Activated B cell treated with CpG ODN at 0.5 μM for 24 hours (primary cell): ENCODE measurements at regions not wholly inside any gene's neighbourhood (a gene's known extent, or its start where the extent isn't known, plus 50 kb on each side); places are given as distances from the start of the nearest gene placed in this dataset.

ENCODE experiments used
- ATAC-seq: fragments of 200-7000 bp; cut with Tn5 transposase; one replicate; pipeline ENCODE4 v1.10.0; 2021; ENCODE audit warnings: low read depth, mild to moderate bottlenecking, moderate library complexity
- CTCF ChIA-PET: fragments of 350-600 bp; sonication (Branson Sonifier 250); formaldehyde crosslinking; loops from one replicate; lab custom pipeline; 2021; ENCODE audit warnings: antibody characterized with exemption; lab: Charles Lee
- POLR2A ChIA-PET: fragments of 350-600 bp; sonication (Branson Sonifier 250); formaldehyde crosslinking; loops from one replicate; lab custom pipeline; 2021; ENCODE audit warnings: antibody characterized with exemption; lab: Charles Lee
- DNase-seq: peaks from one replicate; pipeline ENCODE4 v3.0.0; 2022
- H3K27ac Mint-ChIP-seq: one replicate; pipeline ENCODE4 v1.8.0; 2020; ENCODE audit warnings: mixed read lengths
- H3K27me3 Mint-ChIP-seq: one replicate; pipeline ENCODE4 v1.8.0; 2021; ENCODE audit warnings: mixed read lengths
- H3K36me3 Mint-ChIP-seq: one replicate; pipeline ENCODE4 v1.8.0; 2021; ENCODE audit warnings: low read depth, mixed read lengths
- H3K4me1 Mint-ChIP-seq: one replicate; pipeline ENCODE4 v1.8.0; 2021; ENCODE audit warnings: mixed read lengths
- H3K4me3 Mint-ChIP-seq: one replicate; pipeline ENCODE4 v1.8.0; 2020; ENCODE audit warnings: mild to moderate bottlenecking, mixed read lengths
- H3K9me3 Mint-ChIP-seq: one replicate; pipeline ENCODE4 v1.8.0; 2020; ENCODE audit warnings: mixed read lengths
- CTCF ChIP-seq: fragments of 200-600 bp; IDR thresholded peaks from one replicate; pipeline ENCODE4 v1.8.0; 2022; ENCODE audit warnings: antibody characterized with exemption, mild to moderate bottlenecking
- intact Hi-C: fragments of 100-400 bp; cut with micrococcal nuclease; formaldehyde crosslinking; loops from one replicate; pipeline ENCODE4 v1.15.1; 2024

GRCh38 chr7:45259227-45259596, 101.6 kb downstream of the RAMP3 start:
- intact Hi-C loops: no loop called here
- DNase-seq (no peak), ATAC-seq (no peak)
- Mint-ChIP-seq H3K27me3 (peaks cover 40% of the 10 kb centered on the region), H3K36me3 (no peaks in the 10 kb centered on the region), H3K4me3 (no peak overlapping the region), H3K9me3 (peaks cover 7% of the 10 kb centered on the region), H3K4me1 (peaks cover 24% of the 10 kb centered on the region), H3K27ac (no peak overlapping the region)
- CTCF ChIA-PET: interaction anchor here (0.9 to 1.3 kb wide), 2 partner anchors 14 to 42 kb away, joined by 3 to 4 read pairs; no protein-coding TSS in a partner anchor
- POLR2A ChIA-PET: no interaction called here
- TF ChIP-seq CTCF: no peak

GRCh38 chr7:45259966-45260646, 102.5 kb downstream of the RAMP3 start:
- TF ChIP-seq CTCF: no peak
- CTCF ChIA-PET: interaction anchor here (0.9 to 1.6 kb wide), 3 partner anchors 15 to 107 kb away, joined by 3 to 4 read pairs (median 4); no protein-coding TSS in a partner anchor
- POLR2A ChIA-PET: no interaction called here
- Mint-ChIP-seq H3K27ac (no peak overlapping the region), H3K4me3 (no peak overlapping the region), H3K36me3 (no peaks in the 10 kb centered on the region), H3K9me3 (peaks cover 7% of the 10 kb centered on the region), H3K27me3 (peaks cover 36% of the 10 kb centered on the region), H3K4me1 (peaks cover 24% of the 10 kb centered on the region)
- ATAC-seq: peak; percentile 64
- intact Hi-C loops: loop anchor here (1.0 to 2.0 kb wide), 2 partner anchors 106 to 403 kb away; no protein-coding TSS in a partner anchor
- peak; percentile 65 for DNase-seq

GRCh38 chr7:45267262-45267661, 109.7 kb downstream of the RAMP3 start:
- ATAC-seq: no peak

GRCh38 chr7:45268013-45268412, 110.4 kb downstream of the RAMP3 start:
- H3K27me3 Mint-ChIP-seq: peaks cover 16% of the 10 kb centered on the region

More at GRCh38 chr7:45267262-45267661, 109.7 kb downstream of the RAMP3 start:
- intact Hi-C loops: no loop called here
- POLR2A ChIA-PET: no interaction called here
- Mint-ChIP-seq H3K27ac (no peak overlapping the region), H3K36me3 (no peaks in the 10 kb centered on the region), H3K4me3 (no peak overlapping the region), H3K4me1 (no peaks in the 10 kb centered on the region), H3K27me3 (peaks cover 16% of the 10 kb centered on the region), H3K9me3 (peaks cover 7% of the 10 kb centered on the region)
- no peak for TF ChIP-seq CTCF
- CTCF ChIA-PET: no interaction called here
- DNase-seq: no peak

More at GRCh38 chr7:45268013-45268412, 110.4 kb downstream of the RAMP3 start:
- Mint-ChIP-seq H3K4me1 (no peaks in the 10 kb centered on the region), H3K9me3 (peaks cover 3% of the 10 kb centered on the region), H3K27ac (no peak overlapping the region), H3K4me3 (no peak overlapping the region), H3K36me3 (no peaks in the 10 kb centered on the region)
- no peak for TF ChIP-seq CTCF
- ChIA-PET CTCF (no interaction called here), POLR2A (no interaction called here)
- intact Hi-C loops: no loop called here
- DNase-seq: no peak
- ATAC-seq: no peak
